HG02763 (cell line): ENCODE measurements at regions not wholly inside any gene's neighbourhood (a gene's known extent, or its start where the extent isn't known, plus 50 kb on each side); places are given as distances from the start of the nearest gene placed in this dataset.

Experiments
- ATAC-seq: cut with Tn5 transposase; IDR thresholded peaks from one replicate; pipeline ENCODE4 v1.9.1; 2021; ENCODE audit warnings: mild to moderate bottlenecking, moderate library complexity; ENCODE audit not compliant: unreplicated experiment

DNA sequence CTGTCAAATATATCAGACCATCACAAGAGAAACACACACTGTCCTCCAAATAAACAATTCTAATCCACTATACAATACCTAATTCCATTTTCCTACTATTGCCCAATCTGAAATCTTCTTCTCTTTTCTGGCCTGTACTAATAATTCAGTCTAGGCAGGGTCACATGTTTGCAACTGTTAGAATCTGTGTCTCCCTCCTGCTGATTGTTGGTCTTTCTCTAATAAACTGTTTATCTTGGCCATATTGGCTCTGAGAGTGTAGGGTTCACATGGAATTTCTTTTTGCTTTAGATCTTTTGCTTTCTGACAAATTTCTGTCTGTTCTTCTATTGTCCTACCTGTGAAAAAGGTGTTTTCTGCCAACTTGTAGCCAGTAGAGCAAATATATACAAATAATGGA is 319.9 kb upstream of the ADAMTS5 start:
- ATAC-seq, result no peak

- ATAC-seq, result no peak
These were observed 310.2 kb upstream of the ADAMTS5 start for GRCh38 chr21:27277110-27277509.

DNA sequence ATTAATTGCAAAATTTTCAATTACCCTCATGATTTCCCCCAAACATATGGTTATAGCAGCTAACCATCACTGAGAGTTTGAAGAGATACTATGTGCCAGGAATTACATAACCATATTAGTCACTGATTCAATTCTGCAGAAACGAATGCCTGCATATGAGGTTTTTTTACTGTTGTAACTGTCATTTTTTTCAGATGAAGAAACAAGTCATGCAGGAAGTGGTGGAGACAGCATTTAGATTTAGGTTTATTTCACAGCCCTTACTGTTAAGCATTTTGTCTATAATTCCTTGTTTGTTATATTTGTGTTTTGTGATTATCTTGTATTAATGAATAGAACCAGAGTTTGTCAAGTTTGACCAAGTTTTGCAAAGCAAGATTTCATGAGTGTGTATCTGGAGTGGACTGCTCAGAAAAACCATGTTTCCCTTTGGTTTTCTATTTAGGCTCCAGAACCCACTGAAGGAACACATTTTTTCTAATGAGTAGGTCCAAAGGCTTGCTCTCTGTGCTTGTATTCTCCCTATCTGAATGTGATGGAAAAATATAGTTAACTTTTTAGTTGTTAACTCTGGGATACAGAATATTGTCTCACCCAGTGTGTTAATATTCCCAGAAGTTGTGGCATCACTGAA is 308.5 kb upstream of the ADAMTS5 start:
- ATAC-seq, result no peak

GRCh38 chr21:27269644-27270043 is 302.8 kb upstream of the ADAMTS5 start:
- ATAC-seq, result no peak

- no peak for ATAC-seq
These were observed 301.4 kb upstream of the ADAMTS5 start for GRCh38 chr21:27268290-27268689.

- ATAC-seq, result no peak
These were observed 299.1 kb upstream of the ADAMTS5 start for GRCh38 chr21:27265949-27266348.

DNA sequence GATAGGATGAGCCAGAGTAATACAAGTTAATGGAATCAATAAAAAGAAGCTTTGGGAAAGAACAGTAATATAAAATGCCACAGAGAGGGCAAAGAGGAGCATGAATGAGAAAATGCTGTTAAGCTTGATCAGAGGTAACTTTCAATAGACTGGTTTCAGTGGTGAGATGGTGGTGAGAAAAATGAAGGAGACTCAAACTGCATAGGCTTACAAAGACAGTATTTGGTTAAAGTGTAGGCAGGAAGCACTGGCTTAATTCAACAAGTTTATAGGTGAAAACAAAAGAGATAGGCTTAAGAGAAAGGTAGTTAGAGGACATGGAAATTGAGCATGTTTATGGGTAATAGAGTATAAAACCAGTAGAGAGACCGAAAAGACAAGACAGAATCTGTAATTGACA is 298.6 kb upstream of the ADAMTS5 start:
- no peak for ATAC-seq

DNA sequence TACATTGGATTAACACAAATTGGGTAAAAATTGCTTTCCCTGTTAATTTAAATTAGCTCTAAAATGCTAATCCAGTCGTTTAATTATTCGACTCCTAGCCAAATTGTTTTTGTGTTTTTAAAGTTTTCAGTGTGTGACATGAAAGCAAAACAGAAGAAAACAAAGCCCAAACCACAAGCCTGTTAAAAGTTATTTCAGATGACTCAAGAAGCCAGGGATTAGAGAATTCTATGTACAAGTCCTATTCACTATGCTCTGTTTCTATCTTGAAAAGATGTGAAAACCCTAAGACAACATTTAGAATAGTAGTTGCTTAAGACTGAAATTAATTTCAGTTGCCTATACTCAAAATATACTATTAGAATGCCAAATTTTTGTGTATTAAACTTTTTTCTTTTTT is 294.8 kb upstream of the ADAMTS5 start:
- no peak for ATAC-seq

DNA sequence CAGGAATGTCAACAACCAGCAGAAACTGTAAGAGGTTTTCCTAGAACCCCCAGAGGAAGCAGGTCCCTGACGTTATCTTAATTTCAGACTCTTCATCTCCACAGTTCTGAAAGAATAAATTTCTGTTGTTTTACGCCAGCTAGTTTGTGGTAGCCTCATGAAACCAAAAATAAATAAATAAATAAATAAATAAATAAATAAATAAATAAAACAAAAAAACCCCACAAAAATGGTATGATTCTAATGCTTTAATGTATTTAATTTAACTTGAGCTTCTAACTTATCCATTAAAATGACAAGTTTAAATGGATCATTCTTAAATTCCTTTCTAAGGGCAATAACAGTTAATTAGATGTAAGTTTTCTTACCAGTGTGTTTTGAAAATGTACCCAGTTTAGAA is 293.8 kb upstream of the ADAMTS5 start:
- ATAC-seq, result no peak

GRCh38 chr21:27258742-27259448 is 292.0 kb upstream of the ADAMTS5 start:
- no peak for ATAC-seq

- ATAC-seq, result no peak
These were observed 291.1 kb upstream of the ADAMTS5 start for GRCh38 chr21:27257908-27258556.

DNA sequence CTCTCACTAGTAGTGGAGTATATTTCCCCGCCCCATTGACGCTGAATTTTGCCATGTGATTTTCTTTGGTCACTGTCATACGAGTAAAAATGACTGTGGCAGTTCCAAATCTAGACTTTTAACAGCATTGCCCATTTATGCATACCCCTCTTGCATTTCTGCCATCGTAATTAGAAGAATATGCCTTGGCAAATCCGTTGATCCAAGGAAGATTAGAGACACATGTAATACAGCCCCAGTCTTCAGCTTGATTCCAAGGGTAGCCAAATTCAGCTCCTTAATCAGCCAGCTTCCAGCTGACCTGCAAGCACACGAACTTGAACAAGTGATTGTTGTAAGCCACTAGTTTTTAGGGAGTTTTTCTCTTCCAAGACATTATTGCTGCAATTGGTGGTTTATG is 290.3 kb upstream of the ADAMTS5 start:
- ATAC-seq, result no peak

DNA sequence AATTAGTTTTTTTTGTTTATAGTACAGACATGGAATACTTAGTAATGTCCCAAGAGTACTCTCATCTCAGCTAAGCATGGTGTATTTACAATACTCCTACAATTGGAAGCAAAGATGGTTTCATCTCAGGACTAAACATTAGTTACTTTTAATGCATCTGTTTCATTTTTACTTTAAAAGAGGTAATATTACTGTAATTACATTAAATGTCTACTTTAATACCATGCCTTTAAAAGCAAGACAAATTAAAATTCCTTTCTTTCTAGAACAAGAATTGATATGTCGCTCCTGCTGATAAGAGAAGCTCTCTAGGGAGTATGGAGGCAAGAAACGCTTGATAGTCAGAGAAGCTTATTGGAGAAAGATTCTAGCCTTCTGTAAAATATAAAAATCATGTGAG is 284.9 kb upstream of the ADAMTS5 start:
- no peak for ATAC-seq

- no peak for ATAC-seq
These were observed 283.5 kb upstream of the ADAMTS5 start for GRCh38 chr21:27250366-27250765.

DNA sequence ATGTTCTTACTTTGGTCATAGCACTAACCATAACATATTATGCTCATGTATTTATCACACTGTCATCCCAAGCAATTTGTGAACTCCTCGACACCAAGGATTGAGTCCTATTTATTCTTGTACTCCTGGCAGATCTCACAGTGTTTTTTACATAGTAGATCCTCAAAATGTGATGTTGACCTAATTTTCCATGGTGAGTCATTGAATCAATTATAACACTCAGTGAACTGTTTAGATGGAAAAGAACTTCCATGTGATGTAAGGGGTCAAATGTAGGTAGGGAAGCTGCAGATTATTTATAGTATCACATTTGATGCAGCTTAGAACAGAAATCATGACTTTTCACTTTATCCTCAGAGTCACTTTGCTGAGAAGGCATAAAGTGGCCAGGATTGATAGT is 281.9 kb upstream of the ADAMTS5 start:
- ATAC-seq, result no peak

GRCh38 chr21:27246741-27247140 is 279.9 kb upstream of the ADAMTS5 start:
- no peak for ATAC-seq

DNA sequence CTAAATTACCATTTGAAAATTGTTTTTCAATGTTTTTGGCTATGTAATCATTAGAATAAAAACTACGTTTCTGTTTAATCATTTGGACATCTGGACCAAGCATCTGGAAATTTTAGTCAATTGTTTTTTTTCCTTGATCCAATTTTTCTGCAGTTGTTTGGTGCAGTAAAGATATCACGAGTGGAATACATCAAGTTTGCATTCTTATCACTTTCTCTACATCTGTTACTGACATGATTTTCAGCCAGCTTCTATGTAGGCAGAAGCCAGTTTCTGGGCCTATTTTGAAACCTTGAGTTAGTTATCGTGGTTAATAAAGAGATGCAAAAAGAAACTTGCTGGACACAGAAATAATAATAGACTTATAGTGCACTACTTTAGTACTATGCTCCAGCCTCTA is 277.9 kb upstream of the ADAMTS5 start:
- ATAC-seq, result no peak

DNA sequence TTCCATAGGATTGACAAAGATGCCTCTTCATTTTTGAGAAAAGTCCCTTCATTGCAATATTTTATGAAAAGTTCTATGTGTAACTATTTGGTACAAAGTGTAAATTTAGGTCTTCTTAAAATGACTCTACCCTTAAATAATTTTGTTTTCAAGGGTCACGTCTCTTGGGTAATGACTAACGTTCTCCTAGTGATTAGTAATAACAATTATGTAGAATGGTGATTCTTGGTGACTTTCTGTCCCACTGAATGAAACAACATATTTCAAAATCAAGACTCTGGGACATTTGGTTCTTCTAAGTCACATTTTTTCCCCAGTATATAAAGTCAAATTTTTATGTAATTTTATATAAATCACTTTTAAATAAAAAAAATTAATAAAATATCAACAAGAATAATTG is 277.5 kb upstream of the ADAMTS5 start:
- no peak for ATAC-seq

DNA sequence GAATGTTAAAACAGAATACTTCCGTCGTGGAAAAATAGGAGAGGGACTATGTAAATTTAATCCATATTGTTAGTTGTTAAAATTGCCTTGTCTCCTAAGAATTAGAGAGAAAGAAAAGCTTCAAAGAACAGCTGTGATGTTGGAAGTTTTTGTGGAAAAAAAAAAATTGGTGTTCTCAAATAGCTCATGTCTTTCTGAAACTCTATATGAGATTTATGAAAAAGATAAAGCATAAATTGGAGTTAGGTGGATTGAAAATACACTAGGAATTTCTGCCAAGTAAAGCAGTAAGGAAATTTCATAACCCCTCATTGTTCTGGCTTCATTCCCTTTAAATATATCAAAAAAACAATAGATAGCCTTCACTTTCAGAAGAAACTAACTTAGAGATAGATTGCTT is 274.0 kb upstream of the ADAMTS5 start:
- ATAC-seq, result no peak

- ATAC-seq, result no peak
These were observed 266.7 kb upstream of the ADAMTS5 start for GRCh38 chr21:27233514-27234115.

GRCh38 chr21:27225940-27226339 is 259.1 kb upstream of the ADAMTS5 start:
- ATAC-seq, result no peak

GRCh38 chr21:27225151-27225550 is 258.3 kb upstream of the ADAMTS5 start:
- no peak for ATAC-seq
